ENCODE measurements at regions not wholly inside any gene's neighbourhood (a gene's known extent, or its start where the extent isn't known, plus 50 kb on each side); places are given as distances from the start of the nearest gene placed in this dataset.

DNA sequence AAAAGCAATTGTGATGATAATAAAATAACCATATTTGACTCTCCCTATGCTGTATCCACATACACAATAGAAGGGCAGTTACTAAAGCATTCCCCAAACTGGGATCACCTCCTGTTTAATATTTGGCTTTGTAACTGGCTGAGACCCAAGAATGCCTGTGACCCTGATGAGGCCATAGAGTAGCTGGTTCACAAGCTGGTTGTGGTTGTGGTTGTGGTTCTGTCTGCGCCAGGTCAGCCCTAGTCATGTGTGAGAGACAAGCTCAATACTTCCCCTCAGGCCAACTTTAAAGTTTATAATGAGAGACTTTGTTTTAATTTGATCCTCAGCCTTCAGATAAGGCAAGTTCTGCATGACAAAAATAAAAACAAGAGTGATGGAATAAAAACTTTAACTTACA lies 209.9 kb downstream of the PARM1 start:
- Histone ChIP-seq H2AFZ (ENCODE audit: low read depth, low read length) (no peak overlapping the region), H3K79me2 (ENCODE audit: low read length) (no peaks in the 10 kb centered on the region), H3K4me1 (ENCODE audit: low read length) (no peaks in the 10 kb centered on the region), H3K9ac (ENCODE audit: low read length) (no peak overlapping the region), H3K4me2 (ENCODE audit: low read length) (no peak overlapping the region), H3K36me3 (replicated peaks; ENCODE audit: low read depth, low read length) (no peaks in the 10 kb centered on the region), H4K20me1 (ENCODE audit: insufficient read depth, low read length) (no peaks in the 10 kb centered on the region), H3K9me3 (ENCODE audit: insufficient read depth, low read length) (no peaks in the 10 kb centered on the region), H3K27me3 (ENCODE audit: low read depth, low read length) (no peaks in the 10 kb centered on the region), H3K27ac (ENCODE audit: low read length) (no peak overlapping the region), H3K4me3 (ENCODE audit: low read length) (no peak overlapping the region)
- TF ChIP-seq EZH2phosphoT487 (IDR thresholded peaks at IDR 0.05; ENCODE audit: low read depth): no peak
- TF ChIP-seq, protein P1, sequence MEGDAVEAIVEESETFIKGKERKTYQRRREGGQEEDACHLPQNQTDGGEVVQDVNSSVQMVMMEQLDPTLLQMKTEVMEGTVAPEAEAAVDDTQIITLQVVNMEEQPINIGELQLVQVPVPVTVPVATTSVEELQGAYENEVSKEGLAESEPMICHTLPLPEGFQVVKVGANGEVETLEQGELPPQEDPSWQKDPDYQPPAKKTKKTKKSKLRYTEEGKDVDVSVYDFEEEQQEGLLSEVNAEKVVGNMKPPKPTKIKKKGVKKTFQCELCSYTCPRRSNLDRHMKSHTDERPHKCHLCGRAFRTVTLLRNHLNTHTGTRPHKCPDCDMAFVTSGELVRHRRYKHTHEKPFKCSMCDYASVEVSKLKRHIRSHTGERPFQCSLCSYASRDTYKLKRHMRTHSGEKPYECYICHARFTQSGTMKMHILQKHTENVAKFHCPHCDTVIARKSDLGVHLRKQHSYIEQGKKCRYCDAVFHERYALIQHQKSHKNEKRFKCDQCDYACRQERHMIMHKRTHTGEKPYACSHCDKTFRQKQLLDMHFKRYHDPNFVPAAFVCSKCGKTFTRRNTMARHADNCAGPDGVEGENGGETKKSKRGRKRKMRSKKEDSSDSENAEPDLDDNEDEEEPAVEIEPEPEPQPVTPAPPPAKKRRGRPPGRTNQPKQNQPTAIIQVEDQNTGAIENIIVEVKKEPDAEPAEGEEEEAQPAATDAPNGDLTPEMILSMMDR (IDR thresholded peaks at IDR 0.05; ENCODE audit: low read depth, low read length): no peak

DNA sequence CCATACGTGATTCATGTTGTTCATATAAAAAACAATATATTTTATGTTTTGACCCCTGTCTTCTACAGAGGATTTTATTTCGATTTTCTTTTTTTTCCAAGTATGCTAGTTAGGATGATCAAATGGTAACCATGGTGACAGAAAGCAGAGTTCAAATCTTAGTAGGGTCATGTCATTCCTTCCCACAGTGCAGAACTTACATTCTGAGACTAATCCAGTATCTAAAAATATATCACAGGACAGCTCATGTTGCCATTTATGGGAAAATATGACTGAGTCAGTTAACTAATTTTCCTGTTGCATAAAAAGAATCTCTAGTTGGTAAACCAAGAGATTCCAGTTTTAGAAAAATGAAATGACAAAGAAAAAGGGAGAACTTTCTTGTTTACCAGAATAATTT lies 209.5 kb downstream of the PARM1 start:
- Histone ChIP-seq H3K4me3 (ENCODE audit: low read length) (no peak overlapping the region), H3K36me3 (replicated peaks; ENCODE audit: low read depth, low read length) (no peaks in the 10 kb centered on the region), H3K79me2 (ENCODE audit: low read length) (no peaks in the 10 kb centered on the region), H2AFZ (ENCODE audit: low read depth, low read length) (no peak overlapping the region), H3K4me2 (ENCODE audit: low read length) (no peak overlapping the region), H3K4me1 (ENCODE audit: low read length) (no peaks in the 10 kb centered on the region), H4K20me1 (ENCODE audit: insufficient read depth, low read length) (no peaks in the 10 kb centered on the region), H3K9ac (ENCODE audit: low read length) (no peak overlapping the region), H3K9me3 (ENCODE audit: insufficient read depth, low read length) (no peaks in the 10 kb centered on the region), H3K27ac (ENCODE audit: low read length) (no peak overlapping the region), H3K27me3 (ENCODE audit: low read depth, low read length) (no peaks in the 10 kb centered on the region)
- TF ChIP-seq, protein P1 (IDR thresholded peaks at IDR 0.05; ENCODE audit: low read depth, low read length): no peak

DNA sequence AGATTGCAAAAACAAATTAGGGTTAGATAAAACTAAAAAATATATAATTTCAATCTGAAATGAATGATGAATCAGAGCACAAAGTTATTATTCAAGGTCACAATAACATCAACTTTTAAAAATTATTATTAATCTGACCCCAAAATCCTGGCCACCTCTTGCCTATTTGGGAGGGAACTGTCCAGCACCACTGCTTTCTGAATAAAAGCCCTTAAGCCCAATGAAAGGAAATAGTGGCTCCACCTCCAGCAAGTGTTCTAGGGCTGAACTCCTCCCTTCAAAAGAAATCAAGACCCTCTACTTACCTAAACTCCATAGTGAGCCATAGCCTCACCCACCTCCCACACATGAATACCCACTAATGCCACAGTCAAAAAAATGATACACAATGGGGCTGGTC lies 208.2 kb downstream of the PARM1 start:
- H3K4me1 ChIP-seq (ENCODE audit: low read length): 0 out of 2 replicates have a peak, but pooled peaks cover under 1% of the 10 kb centered on the region
- no peak overlapping the region for H3K4me2 ChIP-seq (ENCODE audit: low read length)
- no peak overlapping the region for H3K9ac ChIP-seq (ENCODE audit: low read length)
- no peak overlapping the region for H2AFZ ChIP-seq (ENCODE audit: low read depth, low read length)
- H3K79me2 ChIP-seq (ENCODE audit: low read length): no peaks in the 10 kb centered on the region
- no peak overlapping the region for H3K27ac ChIP-seq (ENCODE audit: low read length)
- H3K36me3 ChIP-seq (replicated peaks; ENCODE audit: low read depth, low read length): no peaks in the 10 kb centered on the region
- no peaks in the 10 kb centered on the region for H3K27me3 ChIP-seq (ENCODE audit: low read depth, low read length)
- no peak overlapping the region for H3K4me3 ChIP-seq (ENCODE audit: low read length)
- H4K20me1 ChIP-seq (ENCODE audit: insufficient read depth, low read length): no peaks in the 10 kb centered on the region
- no peaks in the 10 kb centered on the region for H3K9me3 ChIP-seq (ENCODE audit: insufficient read depth, low read length)
- no peak for TF ChIP-seq EZH2phosphoT487 (IDR thresholded peaks at IDR 0.05; ENCODE audit: low read depth)
- TF ChIP-seq, protein P1 (IDR thresholded peaks at IDR 0.05; ENCODE audit: low read depth, low read length): no peak

DNA sequence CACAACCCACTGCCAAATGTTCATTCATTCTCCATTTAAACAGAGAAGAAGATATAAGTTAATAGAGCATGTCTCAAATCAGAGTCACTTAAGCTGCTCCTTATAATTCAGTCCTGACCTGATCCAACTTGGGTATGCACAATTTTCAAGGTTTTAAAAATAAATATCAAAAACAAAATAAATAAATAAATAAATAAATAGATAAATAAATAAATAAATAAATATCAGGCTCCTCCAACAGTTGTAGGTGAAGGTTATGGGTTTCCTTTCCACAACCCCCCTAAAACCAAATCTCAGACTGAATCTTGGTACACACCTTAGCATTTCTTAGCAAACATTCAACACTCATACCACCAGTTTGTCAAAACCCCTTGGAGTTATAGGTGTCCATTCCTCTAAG lies 204.4 kb downstream of the PARM1 start:
- H3K79me2 ChIP-seq (ENCODE audit: low read length): no peaks in the 10 kb centered on the region
- peaks cover 21% of the 10 kb centered on the region for H3K4me1 ChIP-seq (ENCODE audit: low read length)
- no peaks in the 10 kb centered on the region for H3K9me3 ChIP-seq (ENCODE audit: insufficient read depth, low read length)
- H3K36me3 ChIP-seq (replicated peaks; ENCODE audit: low read depth, low read length): no peaks in the 10 kb centered on the region
- H3K4me2 ChIP-seq (ENCODE audit: low read length): no peak overlapping the region
- H3K9ac ChIP-seq (ENCODE audit: low read length): no peak overlapping the region
- no peak overlapping the region for H2AFZ ChIP-seq (ENCODE audit: low read depth, low read length)
- H4K20me1 ChIP-seq (ENCODE audit: insufficient read depth, low read length): no peaks in the 10 kb centered on the region
- TF ChIP-seq, protein P1 (IDR thresholded peaks at IDR 0.05; ENCODE audit: low read depth, low read length): no peak
- no peak for TF ChIP-seq EZH2phosphoT487 (IDR thresholded peaks at IDR 0.05; ENCODE audit: low read depth)
- no peak overlapping the region for H3K4me3 ChIP-seq (ENCODE audit: low read length)
- no peak overlapping the region for H3K27ac ChIP-seq (ENCODE audit: low read length)
- no peaks in the 10 kb centered on the region for H3K27me3 ChIP-seq (ENCODE audit: low read depth, low read length)
